Activated CD4-positive, alpha-beta T cell treated with anti-CD3 and anti-CD28 coated beads for 36 hours (primary cell): ENCODE measurements at regions not wholly inside any gene's neighbourhood (a gene's known extent, or its start where the extent isn't known, plus 50 kb on each side); places are given as distances from the start of the nearest gene placed in this dataset.
"Not testable (repeated sequence)": the region's sequence is repeated elsewhere in the genome, so short reads cannot be mapped to it uniquely, and the experiment has no call there.

Experiments
- ATAC-seq: fragments of 200-7000 bp; cut with Tn5 transposase; one replicate; pipeline ENCODE4 v1.10.0; 2021; ENCODE audit warnings: mild to moderate bottlenecking, moderate library complexity
- CTCF ChIA-PET: fragments of 350-600 bp; sonication (Branson Sonifier 250); formaldehyde crosslinking; loops from one replicate; lab custom pipeline; 2021; ENCODE audit warnings: antibody characterized with exemption; lab: Charles Lee
- POLR2A ChIA-PET: fragments of 350-600 bp; sonication (Branson Sonifier 250); formaldehyde crosslinking; loops from one replicate; lab custom pipeline; 2021; ENCODE audit warnings: antibody characterized with exemption, inconsistent platforms; lab: Charles Lee
- DNase-seq: peaks from one replicate; pipeline ENCODE4 v3.0.0-alpha.2; 2020
- H3K27ac Mint-ChIP-seq: one replicate; pipeline ENCODE4 v1.8.0; 2021; ENCODE audit warnings: mixed read lengths
- H3K27me3 Mint-ChIP-seq: one replicate; pipeline ENCODE4 v1.8.0; 2021; ENCODE audit warnings: mixed read lengths
- H3K36me3 Mint-ChIP-seq: one replicate; pipeline ENCODE4 v1.8.0; 2021; ENCODE audit warnings: low read depth, mixed read lengths
- H3K4me1 Mint-ChIP-seq: one replicate; pipeline ENCODE4 v1.8.0; 2021; ENCODE audit warnings: mixed read lengths
- H3K4me3 Mint-ChIP-seq: one replicate; pipeline ENCODE4 v1.8.0; 2021; ENCODE audit warnings: mild to moderate bottlenecking, moderate library complexity, mixed read lengths
- H3K9me3 Mint-ChIP-seq: one replicate; pipeline ENCODE4 v1.8.0; 2021; ENCODE audit warnings: low read depth, mixed read lengths
- intact Hi-C, 2 experiments: fragments of 100-400 bp; cut with DNase I in 1 of 2; cut with micrococcal nuclease in 1 of 2; formaldehyde crosslinking; loops; one replicate each; pipeline versions ENCODE4 v1.14.2 to v1.15.1; 2022 to 2024; cut with DNase I, micrococcal nuclease

GRCh38 chr2:187874786-187875185 is 320.6 kb upstream of the TFPI start:
- Mint-ChIP-seq H3K27ac (no peak overlapping the region), H3K27me3 (peaks cover 4% of the 10 kb centered on the region), H3K9me3 (no peaks in the 10 kb centered on the region), H3K36me3 (no peaks in the 10 kb centered on the region), H3K4me3 (no peak overlapping the region), H3K4me1 (no peaks in the 10 kb centered on the region)
- DNase-seq: no peak
- no peak for ATAC-seq
- CTCF ChIA-PET: no interaction called here
- POLR2A ChIA-PET: no interaction called here
- intact Hi-C loops: no loop called here

- ATAC-seq (no peak), DNase-seq (no peak)
- intact Hi-C loops: no loop called here
- ChIA-PET CTCF (no interaction called here), POLR2A (no interaction called here)
- H3K4me1 Mint-ChIP-seq: no peaks in the 10 kb centered on the region
- H3K36me3 Mint-ChIP-seq: no peaks in the 10 kb centered on the region
- H3K9me3 Mint-ChIP-seq: no peaks in the 10 kb centered on the region
- peaks cover 4% of the 10 kb centered on the region for H3K27me3 Mint-ChIP-seq
- no peak overlapping the region for H3K4me3 Mint-ChIP-seq
- no peak overlapping the region for H3K27ac Mint-ChIP-seq
These were observed 321.3 kb upstream of the TFPI start for GRCh38 chr2:187875261-187876141.

GRCh38 chr2:187876554-187876953 is 322.3 kb upstream of the TFPI start:
- no peak overlapping the region for H3K4me3 Mint-ChIP-seq
- no peaks in the 10 kb centered on the region for H3K9me3 Mint-ChIP-seq
- intact Hi-C loops: no loop called here
- ChIA-PET POLR2A (interaction anchor here (0.6 kb wide), 1 partner anchor 57 kb away, joined by 6 read pairs; no protein-coding TSS in a partner anchor), CTCF (interaction anchor here (0.6 kb wide), 1 partner anchor 1016 kb away, joined by 3 read pairs; no protein-coding TSS in a partner anchor)
- no peak overlapping the region for H3K27ac Mint-ChIP-seq
- DNase-seq (no peak), ATAC-seq (no peak)
- no peaks in the 10 kb centered on the region for H3K36me3 Mint-ChIP-seq
- H3K4me1 Mint-ChIP-seq: no peaks in the 10 kb centered on the region
- peaks cover 4% of the 10 kb centered on the region for H3K27me3 Mint-ChIP-seq

GRCh38 chr2:187877391-187877790 is 323.2 kb upstream of the TFPI start:
- no peak for DNase-seq
- ChIA-PET CTCF (interaction anchor here (0.9 kb wide), 1 partner anchor 10 kb away, joined by 3 read pairs; no protein-coding TSS in a partner anchor), POLR2A (no interaction called here)
- H3K4me1 Mint-ChIP-seq: no peaks in the 10 kb centered on the region
- intact Hi-C loops: no loop called here
- no peaks in the 10 kb centered on the region for H3K9me3 Mint-ChIP-seq
- H3K27me3 Mint-ChIP-seq: peaks cover 4% of the 10 kb centered on the region
- no peak for ATAC-seq
- no peak overlapping the region for H3K4me3 Mint-ChIP-seq
- H3K36me3 Mint-ChIP-seq: no peaks in the 10 kb centered on the region
- H3K27ac Mint-ChIP-seq: no peak overlapping the region

GRCh38 chr2:187878112-187878511 is 323.9 kb upstream of the TFPI start:
- intact Hi-C loops: no loop called here
- Mint-ChIP-seq H3K9me3 (no peaks in the 10 kb centered on the region), H3K4me1 (no peaks in the 10 kb centered on the region), H3K36me3 (no peaks in the 10 kb centered on the region), H3K27me3 (peaks cover 4% of the 10 kb centered on the region), H3K27ac (no peak overlapping the region), H3K4me3 (no peak overlapping the region)
- ATAC-seq: no peak
- POLR2A ChIA-PET: no interaction called here
- DNase-seq: no peak
- CTCF ChIA-PET: no interaction called here

- Mint-ChIP-seq H3K36me3 (no peaks in the 10 kb centered on the region), H3K27ac (no peak overlapping the region), H3K27me3 (peaks cover 2% of the 10 kb centered on the region), H3K4me3 (no peak overlapping the region), H3K9me3 (no peaks in the 10 kb centered on the region), H3K4me1 (no peaks in the 10 kb centered on the region)
- POLR2A ChIA-PET: no interaction called here
- CTCF ChIA-PET: interaction anchor here (1.0 kb wide), 1 partner anchor 10 kb away, joined by 3 read pairs; no protein-coding TSS in a partner anchor
- intact Hi-C loops: no loop called here
- ATAC-seq (no peak), DNase-seq (no peak)
These were observed 325.3 kb upstream of the TFPI start for GRCh38 chr2:187879491-187879890.

- Mint-ChIP-seq H3K9me3 (no peaks in the 10 kb centered on the region), H3K4me3 (no peak overlapping the region), H3K27ac (no peak overlapping the region), H3K4me1 (no peaks in the 10 kb centered on the region), H3K27me3 (no peaks in the 10 kb centered on the region), H3K36me3 (no peaks in the 10 kb centered on the region)
- DNase-seq (no peak), ATAC-seq (no peak)
- CTCF ChIA-PET: interaction anchor here (0.7 kb wide), 1 partner anchor 1052 kb away, joined by 3 read pairs; no protein-coding TSS in a partner anchor
- POLR2A ChIA-PET: interaction anchor here (0.7 kb wide), 1 partner anchor 15 kb away, joined by 3 read pairs; no protein-coding TSS in a partner anchor
- intact Hi-C loops: no loop called here
These were observed 329.8 kb upstream of the TFPI start for GRCh38 chr2:187884003-187884402.

- Mint-ChIP-seq H3K36me3 (no peaks in the 10 kb centered on the region), H3K27me3 (no peaks in the 10 kb centered on the region), H3K9me3 (no peaks in the 10 kb centered on the region), H3K4me1 (no peaks in the 10 kb centered on the region), H3K27ac (no peak overlapping the region), H3K4me3 (no peak overlapping the region)
- CTCF ChIA-PET: no interaction called here
- intact Hi-C loops: no loop called here
- DNase-seq: no peak
- ATAC-seq: no peak
- POLR2A ChIA-PET: no interaction called here
These were observed 336.5 kb upstream of the TFPI start for GRCh38 chr2:187890690-187891089.

GRCh38 chr2:187900021-187900420 is 345.8 kb upstream of the TFPI start:
- no peaks in the 10 kb centered on the region for H3K4me1 Mint-ChIP-seq
- ATAC-seq (no peak), DNase-seq (no peak)
- intact Hi-C loops: no loop called here
- ChIA-PET CTCF (interaction anchor here (0.8 kb wide), 1 partner anchor 129 kb away, joined by 3 read pairs; no protein-coding TSS in a partner anchor), POLR2A (no interaction called here)
- H3K9me3 Mint-ChIP-seq: no peaks in the 10 kb centered on the region
- H3K36me3 Mint-ChIP-seq: no peaks in the 10 kb centered on the region
- H3K4me3 Mint-ChIP-seq: no peak overlapping the region
- H3K27me3 Mint-ChIP-seq: no peaks in the 10 kb centered on the region
- H3K27ac Mint-ChIP-seq: no peak overlapping the region

- Mint-ChIP-seq H3K4me3 (no peak overlapping the region), H3K27ac (no peak overlapping the region), H3K36me3 (no peaks in the 10 kb centered on the region), H3K27me3 (no peaks in the 10 kb centered on the region), H3K9me3 (no peaks in the 10 kb centered on the region), H3K4me1 (no peaks in the 10 kb centered on the region)
- POLR2A ChIA-PET: no interaction called here
- DNase-seq: no peak
- intact Hi-C loops: no loop called here
- CTCF ChIA-PET: no interaction called here
- no peak for ATAC-seq
These were observed 351.8 kb upstream of the TFPI start for GRCh38 chr2:187906021-187906420.

- H3K4me1 Mint-ChIP-seq, H3K9me3 Mint-ChIP-seq, H3K27ac Mint-ChIP-seq, CTCF ChIA-PET, H3K4me3 Mint-ChIP-seq, DNase-seq, H3K36me3 Mint-ChIP-seq, POLR2A ChIA-PET, intact Hi-C loops, ATAC-seq, H3K27me3 Mint-ChIP-seq: not testable (repeated sequence)
These were observed 356.7 kb upstream of the TFPI start for GRCh38 chr2:187910922-187911321.

GRCh38 chr2:187912950-187913349 is 358.7 kb upstream of the TFPI start:
- H3K4me1 Mint-ChIP-seq: no peaks in the 10 kb centered on the region
- no peak overlapping the region for H3K27ac Mint-ChIP-seq
- intact Hi-C loops: no loop called here
- no peak for ATAC-seq
- ChIA-PET POLR2A (no interaction called here), CTCF (no interaction called here)
- H3K36me3 Mint-ChIP-seq: no peaks in the 10 kb centered on the region
- DNase-seq: no peak
- no peaks in the 10 kb centered on the region for H3K27me3 Mint-ChIP-seq
- no peak overlapping the region for H3K4me3 Mint-ChIP-seq
- no peaks in the 10 kb centered on the region for H3K9me3 Mint-ChIP-seq
